Lower lobe of right lung (tissue), 2 donors: ENCODE measurements at regions not wholly inside any gene's neighbourhood (a gene's known extent, or its start where the extent isn't known, plus 50 kb on each side); places are given as distances from the start of the nearest gene placed in this dataset.

Experiments used
- ATAC-seq, 2 donors: fragments of 200-7000 bp; cut with Tn5 transposase; one replicate each; pipeline ENCODE4 v1.9.1; 2020 to 2022; ENCODE audit warnings: mild to moderate bottlenecking in 2 of 2, moderate library complexity in 2 of 2
- DNase-seq: peaks from one replicate; pipeline ENCODE4 v3.0.0-alpha.2; 2020
- H3K27ac ChIP-seq: fragments of 200-600 bp; one replicate; pipeline ENCODE4 v1.8.0; 2022
- H3K27me3 ChIP-seq: fragments of 200-600 bp; one replicate; pipeline ENCODE4 v1.8.0; 2022; ENCODE audit warnings: low read depth
- H3K36me3 ChIP-seq: fragments of 200-600 bp; one replicate; pipeline ENCODE4 v1.8.0; 2022; ENCODE audit warnings: mild to moderate bottlenecking
- H3K4me1 ChIP-seq: fragments of 200-600 bp; one replicate; pipeline ENCODE4 v1.8.0; 2022
- H3K4me3 ChIP-seq: fragments of 200-600 bp; one replicate; pipeline ENCODE4 v1.8.0; 2022; ENCODE audit warnings: mild to moderate bottlenecking
- H3K9me3 ChIP-seq: fragments of 200-600 bp; one replicate; pipeline ENCODE4 v1.8.0; 2022
- intact Hi-C: fragments of 100-400 bp; cut with DNase I; formaldehyde crosslinking; loops from one replicate; pipeline ENCODE4 v1.11.0; 2022
- TF ChIP-seq, protein P1 (sequence below): fragments of 200-600 bp; IDR thresholded peaks from one replicate; pipeline ENCODE4 v1.8.0; 2022; ENCODE audit warnings: antibody characterized with exemption, mild to moderate bottlenecking
- donor health status: DM: no; HTN: yes; CAD: no; lungs with severe emphysema.

DNA sequence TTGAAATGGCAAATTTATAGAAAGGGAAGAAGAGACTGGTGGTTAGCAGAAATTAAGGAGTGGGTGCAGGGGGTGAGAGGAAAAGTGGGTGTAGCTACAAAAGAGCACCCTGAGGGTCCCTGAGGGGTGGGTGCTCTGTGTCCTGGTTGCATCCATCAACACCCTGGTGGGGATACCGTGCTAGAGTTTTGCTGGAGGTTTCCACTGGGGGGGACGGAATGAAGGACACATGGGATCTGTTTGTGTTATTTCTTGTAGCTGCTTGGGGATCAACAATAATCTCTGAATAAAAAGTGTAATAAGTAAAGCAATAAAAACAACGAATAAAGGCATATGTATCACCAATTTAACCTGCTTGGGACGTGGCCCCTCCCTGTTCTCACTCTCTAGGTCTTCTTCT is 175.3 kb downstream of the KIF26A start:
- H3K36me3 ChIP-seq = no peaks in the 10 kb centered on the region
- no peak overlapping the region for H3K4me3 ChIP-seq
- no peak overlapping the region for H3K27ac ChIP-seq
- intact Hi-C loops = no loop called here
- no peaks in the 10 kb centered on the region for H3K9me3 ChIP-seq
- DNase-seq (no peak), ATAC-seq (no peak)
- TF ChIP-seq, protein P1, sequence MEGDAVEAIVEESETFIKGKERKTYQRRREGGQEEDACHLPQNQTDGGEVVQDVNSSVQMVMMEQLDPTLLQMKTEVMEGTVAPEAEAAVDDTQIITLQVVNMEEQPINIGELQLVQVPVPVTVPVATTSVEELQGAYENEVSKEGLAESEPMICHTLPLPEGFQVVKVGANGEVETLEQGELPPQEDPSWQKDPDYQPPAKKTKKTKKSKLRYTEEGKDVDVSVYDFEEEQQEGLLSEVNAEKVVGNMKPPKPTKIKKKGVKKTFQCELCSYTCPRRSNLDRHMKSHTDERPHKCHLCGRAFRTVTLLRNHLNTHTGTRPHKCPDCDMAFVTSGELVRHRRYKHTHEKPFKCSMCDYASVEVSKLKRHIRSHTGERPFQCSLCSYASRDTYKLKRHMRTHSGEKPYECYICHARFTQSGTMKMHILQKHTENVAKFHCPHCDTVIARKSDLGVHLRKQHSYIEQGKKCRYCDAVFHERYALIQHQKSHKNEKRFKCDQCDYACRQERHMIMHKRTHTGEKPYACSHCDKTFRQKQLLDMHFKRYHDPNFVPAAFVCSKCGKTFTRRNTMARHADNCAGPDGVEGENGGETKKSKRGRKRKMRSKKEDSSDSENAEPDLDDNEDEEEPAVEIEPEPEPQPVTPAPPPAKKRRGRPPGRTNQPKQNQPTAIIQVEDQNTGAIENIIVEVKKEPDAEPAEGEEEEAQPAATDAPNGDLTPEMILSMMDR = no peak
- H3K4me1 ChIP-seq = no peaks in the 10 kb centered on the region
- no peaks in the 10 kb centered on the region for H3K27me3 ChIP-seq

DNA sequence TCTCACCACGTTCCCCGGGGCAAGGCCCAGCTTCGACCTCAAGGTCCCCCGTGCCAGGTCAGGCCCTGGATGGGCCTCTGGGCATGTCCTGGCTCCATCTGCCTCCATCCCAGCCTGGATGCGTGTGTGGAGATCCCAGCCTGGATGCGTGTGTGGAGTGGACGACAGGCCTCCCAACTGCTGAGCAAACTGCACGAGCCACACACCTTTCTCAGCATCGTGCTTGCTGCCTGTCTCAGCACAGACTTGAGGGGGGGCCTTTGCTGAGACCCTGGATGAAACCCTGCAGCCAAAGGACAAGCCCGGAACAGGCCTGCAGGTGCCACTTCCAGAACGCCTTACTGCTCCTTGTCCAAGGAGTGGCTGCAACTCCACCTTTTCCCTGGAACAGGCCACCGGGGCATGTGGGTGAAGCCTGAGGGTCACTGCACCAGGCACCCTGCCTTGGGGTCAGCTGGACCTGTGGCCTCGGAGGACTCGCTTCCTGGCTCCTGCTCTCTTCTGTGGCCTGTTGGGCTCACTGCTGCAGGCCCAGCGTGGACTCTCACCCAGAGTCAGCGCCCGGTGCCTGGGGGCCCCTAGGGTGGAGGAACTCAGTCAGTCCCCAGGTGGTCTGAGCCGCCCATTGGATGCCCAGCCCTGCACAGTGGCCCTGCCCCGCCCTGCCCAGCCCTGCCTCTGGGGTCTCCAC is 176.0 kb downstream of the KIF26A start:
- DNase-seq (peak; percentile 36), ATAC-seq (no peak)
- H3K4me1 ChIP-seq = no peaks in the 10 kb centered on the region
- no peak overlapping the region for H3K27ac ChIP-seq
- no peaks in the 10 kb centered on the region for H3K27me3 ChIP-seq
- TF ChIP-seq, protein P1 = no peak
- intact Hi-C loops = no loop called here
- H3K9me3 ChIP-seq = no peaks in the 10 kb centered on the region
- no peak overlapping the region for H3K4me3 ChIP-seq
- H3K36me3 ChIP-seq = no peaks in the 10 kb centered on the region

DNA sequence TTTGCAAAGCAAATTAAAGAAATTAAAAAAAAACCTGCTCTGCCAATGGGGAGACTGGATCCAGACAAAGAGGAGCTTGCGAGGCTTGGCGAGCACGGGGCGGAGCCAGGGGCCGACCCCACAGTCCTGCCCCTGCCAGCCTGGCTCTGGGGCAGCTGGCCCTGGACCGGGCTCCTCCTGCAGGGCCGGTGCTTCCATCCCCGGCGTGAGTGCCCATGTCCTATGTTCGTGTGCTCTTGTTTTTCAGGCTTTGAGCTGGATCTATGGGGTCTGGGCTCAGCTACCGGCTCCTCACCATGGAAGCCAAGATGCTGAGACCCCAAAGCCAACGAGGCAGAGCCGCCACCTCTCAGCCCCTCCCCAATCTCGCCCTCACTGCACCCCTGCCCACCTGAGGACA is 176.8 kb downstream of the KIF26A start:
- TF ChIP-seq, protein P1 = no peak
- H3K27me3 ChIP-seq = no peaks in the 10 kb centered on the region
- no peak overlapping the region for H3K27ac ChIP-seq
- no peaks in the 10 kb centered on the region for H3K36me3 ChIP-seq
- H3K9me3 ChIP-seq = no peaks in the 10 kb centered on the region
- DNase-seq (no peak), ATAC-seq (no peak)
- H3K4me1 ChIP-seq = no peaks in the 10 kb centered on the region
- intact Hi-C loops = no loop called here
- H3K4me3 ChIP-seq = no peak overlapping the region

DNA sequence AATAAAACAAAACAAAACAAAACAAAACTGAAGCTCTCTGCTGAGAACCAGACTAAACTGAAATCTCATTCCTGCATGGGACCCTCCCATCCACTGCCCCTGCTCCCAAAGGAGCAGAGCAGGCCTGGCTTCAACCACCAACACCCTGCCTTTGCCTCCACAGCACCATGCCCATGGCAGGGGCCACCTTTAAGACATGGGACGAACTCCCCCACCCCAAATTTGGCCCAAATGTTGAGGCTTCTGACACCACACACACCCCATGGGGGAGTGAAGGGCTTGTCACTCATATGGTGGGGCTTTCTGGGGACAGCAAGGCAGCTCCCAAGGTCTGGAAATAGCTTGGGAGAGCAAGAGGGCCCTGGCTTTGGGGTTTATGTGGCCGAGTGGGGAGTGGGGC is 177.2 kb downstream of the KIF26A start:
- H3K4me1 ChIP-seq = no peaks in the 10 kb centered on the region
- peaks cover under 1% of the 10 kb centered on the region for H3K27me3 ChIP-seq
- no peaks in the 10 kb centered on the region for H3K36me3 ChIP-seq
- intact Hi-C loops = no loop called here
- TF ChIP-seq, protein P1 = no peak
- H3K27ac ChIP-seq = no peak overlapping the region
- ATAC-seq (no peak), DNase-seq (no peak)
- no peak overlapping the region for H3K4me3 ChIP-seq
- H3K9me3 ChIP-seq = no peaks in the 10 kb centered on the region

DNA sequence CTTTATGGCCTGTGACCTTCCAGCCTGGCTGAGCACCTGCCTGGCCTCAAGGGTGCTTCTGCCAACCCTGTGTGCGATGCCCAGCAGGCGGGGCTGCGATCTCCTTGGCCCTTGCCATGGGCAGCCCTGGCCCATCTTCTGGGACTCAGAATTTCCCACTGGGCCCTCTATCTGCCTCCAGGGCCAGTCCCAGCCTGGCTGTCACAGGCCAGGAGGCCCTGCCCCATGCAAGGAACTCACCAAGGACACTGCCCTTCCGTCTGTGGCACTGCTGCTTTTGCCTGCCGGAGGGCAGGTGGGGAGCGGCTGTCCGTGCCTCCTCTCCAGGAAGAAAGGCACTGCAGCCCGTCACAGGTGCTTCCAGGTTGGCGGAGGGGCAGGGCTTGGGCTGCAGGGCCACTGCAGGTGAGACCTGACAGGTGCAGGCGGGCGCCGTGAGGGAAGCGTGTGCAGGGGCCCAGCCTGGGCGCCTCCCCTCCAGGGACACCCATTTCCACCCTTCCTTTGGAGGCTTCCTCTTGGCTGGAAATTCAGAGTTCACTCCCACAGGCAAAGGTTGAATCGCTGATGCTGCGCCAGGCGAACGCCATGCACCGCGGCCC is 177.8 kb downstream of the KIF26A start:
- H3K4me3 ChIP-seq = no peak overlapping the region
- DNase-seq (peak; percentile 35), ATAC-seq (no peak)
- H3K27ac ChIP-seq = no peak overlapping the region
- no peaks in the 10 kb centered on the region for H3K9me3 ChIP-seq
- TF ChIP-seq, protein P1 = no peak
- H3K4me1 ChIP-seq = no peaks in the 10 kb centered on the region
- no peaks in the 10 kb centered on the region for H3K36me3 ChIP-seq
- intact Hi-C loops = no loop called here
- H3K27me3 ChIP-seq = peaks cover 7% of the 10 kb centered on the region
